ENCODE measurements at regions not wholly inside any gene's neighbourhood (a gene's known extent, or its start where the extent isn't known, plus 50 kb on each side); places are given as distances from the start of the nearest gene placed in this dataset.
A peak's percentile ranks its signal among the peaks of the same experiment; 100 is the strongest.

GRCh38 chr10:81096558-81096957 lies 558.9 kb downstream of the SH2D4B start (continued):
- TF ChIP-seq EP300 (IDR thresholded peaks at IDR 0.05; ENCODE audit: borderline replicate concordance in 1 of 2, control insufficient read depth in 1 of 2, low read depth in 2 of 2, low read length in 2 of 2) = 0 out of 4 replicates have a peak, but pooled peaks of 1 of the 2 experiments have one; percentile 18
- TF ChIP-seq CBX5 (IDR thresholded peaks at IDR 0.05; ENCODE audit: low read depth) = no peak

GRCh38 chr10:81101062-81101461 lies 563.4 kb downstream of the SH2D4B start:
- H3K4me1 ChIP-seq (ENCODE audit: control insufficient read depth, insufficient read depth, low read length) = no peaks in the 10 kb centered on the region
- BruUV-seq (replicated peaks) = no TSS peak
- no peak overlapping the region for H3K27ac ChIP-seq (ENCODE audit: control insufficient read depth, insufficient read depth)
- no peaks in the 10 kb centered on the region for H3K9me3 ChIP-seq (replicated peaks; ENCODE audit: control insufficient read depth, insufficient read depth, low read length)
- ATAC-seq = no peak
- no peaks in the 10 kb centered on the region for H3K36me3 ChIP-seq (ENCODE audit: control insufficient read depth in 2 of 2, insufficient read depth in 2 of 2, low read length in 1 of 2)
- ChIA-PET POLR2A (no interaction called here), RAD21 (ENCODE audit: unreplicated experiment) (no interaction called here), CTCF (no interaction called here), SMC1A (ENCODE audit: uncharacterized antibody, unreplicated experiment) (no interaction called here)
- intact Hi-C loops (cut with micrococcal nuclease; ENCODE audit: unreplicated experiment) (loop anchor here (10.0 kb wide), 2 partner anchors 136 to 646 kb away; partner anchors contain the start of gene TSPAN14), in situ Hi-C loops (cut with MboI) (no loop called here)
- no peaks in the 10 kb centered on the region for H3K27me3 ChIP-seq (replicated peaks in 1 of 2; ENCODE audit: control insufficient read depth in 2 of 2, insufficient read depth in 2 of 2, low read length in 1 of 2)
- H4K20me1 ChIP-seq (ENCODE audit: control insufficient read depth, insufficient read depth) = no peaks in the 10 kb centered on the region
- no peak for FAIRE-seq
- no peaks in the 10 kb centered on the region for H3K79me2 ChIP-seq (ENCODE audit: control insufficient read depth, insufficient read depth, low read length)
- H3K4me3 ChIP-seq = no peak overlapping the region
- no peak overlapping the region for H3K9ac ChIP-seq (ENCODE audit: control insufficient read depth, insufficient read depth, low read length)
- DNase-seq (ENCODE audit: low read depth, low spot score) = no peak
- no peak overlapping the region for H2AFZ ChIP-seq (ENCODE audit: control insufficient read depth, low read depth, low read length)
- TF ChIP-seq JUNB (IDR thresholded peaks at IDR 0.05) = 0 out of 2 replicates have a peak, but pooled peaks have one; percentile 24
- TF ChIP-seq NRF1 (conservative IDR thresholded peaks at IDR 0.05; ENCODE audit: low read depth, low read length) = no peak
- H3K4me2 ChIP-seq (ENCODE audit: control insufficient read depth, insufficient read depth) = no peak overlapping the region

- ATAC-seq = peak; percentile 34
- Histone ChIP-seq H3K27me3 (replicated peaks in 1 of 2; ENCODE audit: control insufficient read depth in 2 of 2, insufficient read depth in 2 of 2, low read length in 1 of 2) (no peaks in the 10 kb centered on the region), H3K9me3 (replicated peaks; ENCODE audit: control insufficient read depth, insufficient read depth, low read length) (no peaks in the 10 kb centered on the region), H3K27ac (ENCODE audit: control insufficient read depth, insufficient read depth) (no peak overlapping the region), H2AFZ (ENCODE audit: control insufficient read depth, low read depth, low read length) (no peak overlapping the region; the same call in 1 of the 2 replicates), H3K36me3 (ENCODE audit: control insufficient read depth in 2 of 2, insufficient read depth in 2 of 2, low read length in 1 of 2) (no peaks in the 10 kb centered on the region), H3K9ac (ENCODE audit: control insufficient read depth, insufficient read depth, low read length) (no peak overlapping the region), H3K4me3 (no peak overlapping the region), H3K4me2 (ENCODE audit: control insufficient read depth, insufficient read depth) (no peak overlapping the region), H3K4me1 (ENCODE audit: control insufficient read depth, insufficient read depth, low read length) (no peaks in the 10 kb centered on the region), H3K79me2 (ENCODE audit: control insufficient read depth, insufficient read depth, low read length) (no peaks in the 10 kb centered on the region), H4K20me1 (ENCODE audit: control insufficient read depth, insufficient read depth) (no peaks in the 10 kb centered on the region)
- RAD21 ChIA-PET (ENCODE audit: unreplicated experiment) = interaction anchor here (0.6 to 1.9 kb wide), 10 partner anchors 10 to 159 kb away, joined by 3 to 9 read pairs (median 4); no protein-coding TSS in a partner anchor
- BruUV-seq (replicated peaks) = no TSS peak
- no peak for DNase-seq (ENCODE audit: low read depth, low spot score)
- intact Hi-C loops (cut with micrococcal nuclease; ENCODE audit: unreplicated experiment) (loop anchor here (10.0 kb wide), 2 partner anchors 140 to 650 kb away; partner anchors contain the start of gene TSPAN14), in situ Hi-C loops (cut with MboI) (no loop called here)
- POLR2A ChIA-PET = interaction anchor here (1.0 kb wide), 1 partner anchor 25 kb away, joined by 3 read pairs; no protein-coding TSS in a partner anchor
- SMC1A ChIA-PET (ENCODE audit: uncharacterized antibody, unreplicated experiment) = interaction anchor here (1.0 to 6.6 kb wide), 17 partner anchors 10 to 655 kb away, joined by 3 to 41 read pairs (median 5); no protein-coding TSS in a partner anchor
- WGBS (ENCODE audit: insufficient coverage, insufficient replicate concordance, low lambda C conversion rate, missing lambda C conversion rate) = 31% methylated on average over 3 of the region's 3 CpGs
- no peak for FAIRE-seq
- CTCF ChIA-PET = interaction anchor here (0.7 to 6.7 kb wide), 8 partner anchors 10 to 74 kb away, joined by 3 to 40 read pairs (median 4); no protein-coding TSS in a partner anchor
- TF ChIP-seq HDAC6 (IDR thresholded peaks at IDR 0.05; ENCODE audit: unreplicated experiment) (no peak), CHD4 (IDR thresholded peaks at IDR 0.05) (no peak), IRF5 (IDR thresholded peaks at IDR 0.05; ENCODE audit: borderline replicate concordance) (no peak), ZBTB11 (CRISPR knock-in tag; IDR thresholded peaks at IDR 0.05) (no peak; the same call in 1 of the 2 replicates), SMAD1 (IDR thresholded peaks at IDR 0.05; ENCODE audit: low read depth, partially characterized antibody) (no peak)
These were observed 566.8 kb downstream of the SH2D4B start for GRCh38 chr10:81104494-81104893.
